ENCODE measurements at regions not wholly inside any gene's neighbourhood (a gene's known extent, or its start where the extent isn't known, plus 50 kb on each side); places are given as distances from the start of the nearest gene placed in this dataset.

GRCh38 chr20:7237251-7237650 lies 469.8 kb downstream of the BMP2 start:
- no peak for TF ChIP-seq CTCF (conservative IDR thresholded peaks at IDR 0.05)
- no peak for TF ChIP-seq ZFX (IDR thresholded peaks at IDR 0.05)
